ENCODE measurements at regions not wholly inside any gene's neighbourhood (a gene's known extent, or its start where the extent isn't known, plus 50 kb on each side); places are given as distances from the start of the nearest gene placed in this dataset.

DNA sequence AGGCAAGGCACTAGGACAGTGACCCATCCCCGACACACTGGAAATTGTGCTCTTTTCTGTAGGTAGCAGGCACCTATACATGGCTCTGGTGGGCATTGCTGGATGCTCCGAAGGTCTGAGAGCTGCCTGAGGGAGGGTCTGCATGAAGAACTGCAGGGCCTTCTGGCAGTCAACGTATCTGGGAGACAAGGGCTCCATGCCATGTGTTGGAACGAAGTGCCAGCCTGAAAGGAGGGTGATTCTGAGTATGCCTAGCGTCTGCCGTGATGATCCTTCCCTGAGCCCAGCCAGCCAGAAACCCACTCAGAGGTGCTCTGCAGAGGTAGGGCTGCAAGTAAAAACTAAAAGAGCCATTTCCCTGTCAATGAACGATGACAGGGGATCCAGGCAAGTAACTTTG, 453.2 kb downstream of the MED10 start:
- TF ChIP-seq, protein P1, sequence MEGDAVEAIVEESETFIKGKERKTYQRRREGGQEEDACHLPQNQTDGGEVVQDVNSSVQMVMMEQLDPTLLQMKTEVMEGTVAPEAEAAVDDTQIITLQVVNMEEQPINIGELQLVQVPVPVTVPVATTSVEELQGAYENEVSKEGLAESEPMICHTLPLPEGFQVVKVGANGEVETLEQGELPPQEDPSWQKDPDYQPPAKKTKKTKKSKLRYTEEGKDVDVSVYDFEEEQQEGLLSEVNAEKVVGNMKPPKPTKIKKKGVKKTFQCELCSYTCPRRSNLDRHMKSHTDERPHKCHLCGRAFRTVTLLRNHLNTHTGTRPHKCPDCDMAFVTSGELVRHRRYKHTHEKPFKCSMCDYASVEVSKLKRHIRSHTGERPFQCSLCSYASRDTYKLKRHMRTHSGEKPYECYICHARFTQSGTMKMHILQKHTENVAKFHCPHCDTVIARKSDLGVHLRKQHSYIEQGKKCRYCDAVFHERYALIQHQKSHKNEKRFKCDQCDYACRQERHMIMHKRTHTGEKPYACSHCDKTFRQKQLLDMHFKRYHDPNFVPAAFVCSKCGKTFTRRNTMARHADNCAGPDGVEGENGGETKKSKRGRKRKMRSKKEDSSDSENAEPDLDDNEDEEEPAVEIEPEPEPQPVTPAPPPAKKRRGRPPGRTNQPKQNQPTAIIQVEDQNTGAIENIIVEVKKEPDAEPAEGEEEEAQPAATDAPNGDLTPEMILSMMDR (IDR thresholded peaks at IDR 0.05): no peak
- no peak for TF ChIP-seq POLR2A (IDR thresholded peaks at IDR 0.05)

Measured in heart left ventricle (tissue), 13 donors.